Ectodermal cell (in vitro differentiated cells): ENCODE measurements at regions not wholly inside any gene's neighbourhood (a gene's known extent, or its start where the extent isn't known, plus 50 kb on each side); places are given as distances from the start of the nearest gene placed in this dataset.
"Not testable (repeated sequence)": the region's sequence is repeated elsewhere in the genome, so short reads cannot be mapped to it uniquely, and the experiment has no call there.

Experiments
- H3K27ac ChIP-seq: 2 replicates; pipeline ENCODE4 v1.7.0; 2013; ENCODE audit warnings: mild to moderate bottlenecking, low read depth, low read length; ENCODE audit not compliant: insufficient read depth, poor library complexity, severe bottlenecking
- H3K27me3 ChIP-seq: 2 replicates; pipeline ENCODE4 v1.7.0; 2013; ENCODE audit warnings: mild to moderate bottlenecking, low read length; ENCODE audit not compliant: insufficient read depth, control insufficient read depth, poor library complexity, severe bottlenecking
- H3K36me3 ChIP-seq: one replicate; pipeline ENCODE4 v1.7.0; 2013; ENCODE audit warnings: low read length; ENCODE audit not compliant: control insufficient read depth, insufficient read depth
- H3K4me1 ChIP-seq: one replicate; pipeline ENCODE4 v1.7.0; 2013; ENCODE audit warnings: low read length; ENCODE audit not compliant: control insufficient read depth, insufficient read depth
- H3K4me3 ChIP-seq: 2 replicates; pipeline ENCODE4 v1.7.0; 2013; ENCODE audit warnings: low read depth, low read length, control low read depth; ENCODE audit not compliant: insufficient read depth
- H3K9me3 ChIP-seq: 2 replicates; pipeline ENCODE4 v1.7.0; 2013; ENCODE audit warnings: mild to moderate bottlenecking, low read length, moderate library complexity; ENCODE audit not compliant: control insufficient read depth
- WGBS, 2 experiments: methylation state at CpG; one replicate each; pipeline ENCODE4 v1.1.7; 2013; ENCODE audit warnings: missing lambda C conversion rate in 2 of 2; 5-methylcytosine and 5-hydroxymethylcytosine counted together

- WGBS, 2 experiments = 93 to 95% methylated on average over 6 of the region's 6 CpGs
- no peak overlapping the region for H3K4me3 ChIP-seq
- H3K4me1 ChIP-seq = peaks cover 9% of the 10 kb centered on the region
- H3K27me3 ChIP-seq = no peaks in the 10 kb centered on the region
- H3K36me3 ChIP-seq = no peaks in the 10 kb centered on the region
- H3K9me3 ChIP-seq = no peaks in the 10 kb centered on the region
- H3K27ac ChIP-seq = no peak overlapping the region
Observed at GRCh38 chr5:72645064-72645846, 138.0 kb upstream of the ZNF366 start.

GRCh38 chr5:72644296-72644695, 137.1 kb upstream of the ZNF366 start:
- H3K4me3 ChIP-seq = no peak overlapping the region
- H3K4me1 ChIP-seq = peaks cover 9% of the 10 kb centered on the region
- no peak overlapping the region for H3K27ac ChIP-seq
- 90 to 95% methylated on average over 2 of the region's 2 CpGs for WGBS, 2 experiments
- H3K36me3 ChIP-seq = no peaks in the 10 kb centered on the region
- H3K27me3 ChIP-seq = no peaks in the 10 kb centered on the region
- no peaks in the 10 kb centered on the region for H3K9me3 ChIP-seq

GRCh38 chr5:72641164-72641563, 134.0 kb upstream of the ZNF366 start:
- H3K9me3 ChIP-seq = no peaks in the 10 kb centered on the region
- 89% methylated on average over 2 of the region's 2 CpGs for WGBS, 2 experiments
- H3K27me3 ChIP-seq = no peaks in the 10 kb centered on the region
- no peak overlapping the region for H3K27ac ChIP-seq
- H3K36me3 ChIP-seq = no peaks in the 10 kb centered on the region
- H3K4me1 ChIP-seq = no peaks in the 10 kb centered on the region
- H3K4me3 ChIP-seq = no peak overlapping the region

- Histone ChIP-seq H3K4me3 (no peak overlapping the region), H3K9me3 (no peaks in the 10 kb centered on the region), H3K27me3 (no peaks in the 10 kb centered on the region), H3K36me3 (no peaks in the 10 kb centered on the region), H3K4me1 (no peaks in the 10 kb centered on the region), H3K27ac (no peak overlapping the region)
Observed at GRCh38 chr5:72637058-72637457, 129.8 kb upstream of the ZNF366 start.

GRCh38 chr5:72636565-72636964, 129.4 kb upstream of the ZNF366 start:
- WGBS, 2 experiments = 100% methylated on average over 1 of the region's 2 CpGs; no CpG with 5 or more reads in 1 of the 2 experiments
- H3K4me3 ChIP-seq = not testable (repeated sequence)

GRCh38 chr5:72634444-72634843, 127.2 kb upstream of the ZNF366 start:
- no peak overlapping the region for H3K4me3 ChIP-seq
- no peaks in the 10 kb centered on the region for H3K9me3 ChIP-seq
- WGBS, 2 experiments = 66 to 72% methylated on average over 2 of the region's 2 CpGs
- H3K4me1 ChIP-seq = no peaks in the 10 kb centered on the region
- H3K27me3 ChIP-seq = no peaks in the 10 kb centered on the region
- H3K36me3 ChIP-seq = no peaks in the 10 kb centered on the region
- no peak overlapping the region for H3K27ac ChIP-seq

More at GRCh38 chr5:72636565-72636964, 129.4 kb upstream of the ZNF366 start:
- not testable (repeated sequence) for H3K27ac ChIP-seq, H3K36me3 ChIP-seq, H3K9me3 ChIP-seq, H3K27me3 ChIP-seq, H3K4me1 ChIP-seq

- Histone ChIP-seq H3K4me3 (no peak overlapping the region), H3K27me3 (no peaks in the 10 kb centered on the region), H3K36me3 (no peaks in the 10 kb centered on the region), H3K4me1 (no peaks in the 10 kb centered on the region), H3K9me3 (no peaks in the 10 kb centered on the region), H3K27ac (no peak overlapping the region)
- 75 to 95% methylated on average over 1 of the region's 1 CpG for WGBS, 2 experiments
Observed at GRCh38 chr5:72633649-72634048, 126.4 kb upstream of the ZNF366 start.

GRCh38 chr5:72633041-72633445, 125.8 kb upstream of the ZNF366 start:
- H3K27ac ChIP-seq = no peak overlapping the region
- no peaks in the 10 kb centered on the region for H3K27me3 ChIP-seq
- H3K4me1 ChIP-seq = no peaks in the 10 kb centered on the region
- no peaks in the 10 kb centered on the region for H3K36me3 ChIP-seq
- 91 to 92% methylated on average over 2 of the region's 2 CpGs for WGBS, 2 experiments
- no peaks in the 10 kb centered on the region for H3K9me3 ChIP-seq
- no peak overlapping the region for H3K4me3 ChIP-seq

GRCh38 chr5:72630721-72631120, 123.5 kb upstream of the ZNF366 start:
- Histone ChIP-seq H3K9me3 (no peaks in the 10 kb centered on the region), H3K4me3 (no peak overlapping the region), H3K27ac (no peak overlapping the region), H3K36me3 (no peaks in the 10 kb centered on the region), H3K4me1 (no peaks in the 10 kb centered on the region), H3K27me3 (no peaks in the 10 kb centered on the region)
- 99 to 100% methylated on average over 1 to 5 of the region's 6 CpGs for WGBS, 2 experiments

- WGBS, 2 experiments = 90 to 91% methylated on average over 2 of the region's 2 CpGs
Observed at GRCh38 chr5:72630081-72630480, 122.9 kb upstream of the ZNF366 start.

More at GRCh38 chr5:72630081-72630480, 122.9 kb upstream of the ZNF366 start:
- no peaks in the 10 kb centered on the region for H3K9me3 ChIP-seq
- no peak overlapping the region for H3K27ac ChIP-seq
- H3K27me3 ChIP-seq = no peaks in the 10 kb centered on the region
- H3K4me3 ChIP-seq = no peak overlapping the region
- no peaks in the 10 kb centered on the region for H3K4me1 ChIP-seq
- H3K36me3 ChIP-seq = no peaks in the 10 kb centered on the region
